ENCODE measurements at regions not wholly inside any gene's neighbourhood (a gene's known extent, or its start where the extent isn't known, plus 50 kb on each side); places are given as distances from the start of the nearest gene placed in this dataset.

- DNase-seq (ENCODE audit: low read depth): no peak
These were observed 469.3 kb upstream of the COBL start for GRCh38 chr7:51785876-51786275.

GRCh38 chr7:51785171-51785570 lies 468.6 kb upstream of the COBL start:
- no peak for DNase-seq (ENCODE audit: low read depth)

GRCh38 chr7:51783241-51783640 lies 466.6 kb upstream of the COBL start:
- DNase-seq (ENCODE audit: low read depth): no peak

GRCh38 chr7:51778121-51778520 lies 461.5 kb upstream of the COBL start:
- no peak for DNase-seq (ENCODE audit: low read depth)

GRCh38 chr7:51774178-51774577 lies 457.6 kb upstream of the COBL start:
- DNase-seq (ENCODE audit: low read depth): no peak

GRCh38 chr7:51772190-51772589 lies 455.6 kb upstream of the COBL start:
- DNase-seq (ENCODE audit: low read depth): no peak

- no peak for DNase-seq (ENCODE audit: low read depth)
These were observed 448.4 kb upstream of the COBL start for GRCh38 chr7:51764976-51765375.

- DNase-seq (ENCODE audit: low read depth): no peak
These were observed 443.4 kb upstream of the COBL start for GRCh38 chr7:51759985-51760384.

- DNase-seq (ENCODE audit: low read depth): no peak
These were observed 441.4 kb upstream of the COBL start for GRCh38 chr7:51757960-51758359.

- DNase-seq (ENCODE audit: low read depth): no peak
These were observed 416.3 kb upstream of the COBL start for GRCh38 chr7:51732951-51733350.

GRCh38 chr7:51732116-51732515 lies 415.5 kb upstream of the COBL start:
- DNase-seq (ENCODE audit: low read depth): no peak

- DNase-seq (ENCODE audit: low read depth): no peak
These were observed 414.5 kb upstream of the COBL start for GRCh38 chr7:51731075-51731474.

- no peak for DNase-seq (ENCODE audit: low read depth)
These were observed 410.8 kb upstream of the COBL start for GRCh38 chr7:51727441-51727840.

- no peak for DNase-seq (ENCODE audit: low read depth)
These were observed 390.2 kb upstream of the COBL start for GRCh38 chr7:51706851-51707250.

- no peak for DNase-seq (ENCODE audit: low read depth)
These were observed 389.1 kb upstream of the COBL start for GRCh38 chr7:51705701-51706100.

GRCh38 chr7:51702673-51703072 lies 386.1 kb upstream of the COBL start:
- DNase-seq (ENCODE audit: low read depth): no peak

GRCh38 chr7:51701935-51702334 lies 385.3 kb upstream of the COBL start:
- DNase-seq (ENCODE audit: low read depth): no peak

GRCh38 chr7:51700593-51701215 lies 384.1 kb upstream of the COBL start:
- no peak for DNase-seq (ENCODE audit: low read depth)

- DNase-seq (ENCODE audit: low read depth): no peak
These were observed 376.6 kb upstream of the COBL start for GRCh38 chr7:51693258-51693657.

GRCh38 chr7:51689547-51689946 lies 372.9 kb upstream of the COBL start:
- DNase-seq (ENCODE audit: low read depth): no peak

- no peak for DNase-seq (ENCODE audit: low read depth)
These were observed 369.2 kb upstream of the COBL start for GRCh38 chr7:51685794-51686193.

GRCh38 chr7:51680594-51681399 lies 364.2 kb upstream of the COBL start:
- DNase-seq (ENCODE audit: low read depth): no peak

GRCh38 chr7:51679358-51679757 lies 362.7 kb upstream of the COBL start:
- DNase-seq (ENCODE audit: low read depth): no peak

- no peak for DNase-seq (ENCODE audit: low read depth)
These were observed 350.1 kb upstream of the COBL start for GRCh38 chr7:51666751-51667150.
